Epithelial cell of esophagus (primary cell): ENCODE measurements at regions not wholly inside any gene's neighbourhood (a gene's known extent, or its start where the extent isn't known, plus 50 kb on each side); places are given as distances from the start of the nearest gene placed in this dataset.

Source experiments
- DNase-seq: peaks from one replicate; pipeline ENCODE4 v3.0.0; 2010; ENCODE audit warnings: low read depth
- H3K4me3 ChIP-seq: 2 replicates; pipeline ENCODE4 v1.5.1; 2011; ENCODE audit warnings: mild to moderate bottlenecking, low read length, control low read depth
- TF ChIP-seq, protein P1 (sequence below): IDR thresholded peaks from 2 replicates; pipeline ENCODE4 v1.5.1; 2011; ENCODE audit warnings: low read depth, mild to moderate bottlenecking, low read length, control low read depth, inconsistent platforms; ENCODE audit not compliant: insufficient read depth; ENCODE audit errors: missing control alignments

DNA sequence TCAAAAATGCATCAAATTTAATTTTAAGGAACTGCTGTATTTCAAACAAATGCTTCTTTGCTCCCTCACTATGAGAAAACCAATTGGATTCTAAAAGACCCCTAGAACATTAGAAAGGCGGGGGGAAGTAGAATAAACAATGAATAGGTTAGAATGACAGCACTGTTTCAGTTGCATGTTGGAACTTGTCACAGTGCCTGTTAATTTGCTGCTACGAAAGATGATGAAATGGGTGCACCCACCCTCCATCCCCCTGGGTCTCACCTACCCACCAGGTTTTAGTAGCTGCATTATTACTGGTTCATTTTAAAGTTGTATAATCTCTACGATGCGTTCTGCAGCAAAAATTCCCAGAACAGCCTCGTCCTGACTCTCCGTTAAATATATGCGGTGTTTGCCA, 193.0 kb upstream of the COPS8 start:
- DNase-seq, result peak; percentile 54
- TF ChIP-seq, protein P1, sequence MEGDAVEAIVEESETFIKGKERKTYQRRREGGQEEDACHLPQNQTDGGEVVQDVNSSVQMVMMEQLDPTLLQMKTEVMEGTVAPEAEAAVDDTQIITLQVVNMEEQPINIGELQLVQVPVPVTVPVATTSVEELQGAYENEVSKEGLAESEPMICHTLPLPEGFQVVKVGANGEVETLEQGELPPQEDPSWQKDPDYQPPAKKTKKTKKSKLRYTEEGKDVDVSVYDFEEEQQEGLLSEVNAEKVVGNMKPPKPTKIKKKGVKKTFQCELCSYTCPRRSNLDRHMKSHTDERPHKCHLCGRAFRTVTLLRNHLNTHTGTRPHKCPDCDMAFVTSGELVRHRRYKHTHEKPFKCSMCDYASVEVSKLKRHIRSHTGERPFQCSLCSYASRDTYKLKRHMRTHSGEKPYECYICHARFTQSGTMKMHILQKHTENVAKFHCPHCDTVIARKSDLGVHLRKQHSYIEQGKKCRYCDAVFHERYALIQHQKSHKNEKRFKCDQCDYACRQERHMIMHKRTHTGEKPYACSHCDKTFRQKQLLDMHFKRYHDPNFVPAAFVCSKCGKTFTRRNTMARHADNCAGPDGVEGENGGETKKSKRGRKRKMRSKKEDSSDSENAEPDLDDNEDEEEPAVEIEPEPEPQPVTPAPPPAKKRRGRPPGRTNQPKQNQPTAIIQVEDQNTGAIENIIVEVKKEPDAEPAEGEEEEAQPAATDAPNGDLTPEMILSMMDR, result no peak
- H3K4me3 ChIP-seq, result no peak overlapping the region

DNA sequence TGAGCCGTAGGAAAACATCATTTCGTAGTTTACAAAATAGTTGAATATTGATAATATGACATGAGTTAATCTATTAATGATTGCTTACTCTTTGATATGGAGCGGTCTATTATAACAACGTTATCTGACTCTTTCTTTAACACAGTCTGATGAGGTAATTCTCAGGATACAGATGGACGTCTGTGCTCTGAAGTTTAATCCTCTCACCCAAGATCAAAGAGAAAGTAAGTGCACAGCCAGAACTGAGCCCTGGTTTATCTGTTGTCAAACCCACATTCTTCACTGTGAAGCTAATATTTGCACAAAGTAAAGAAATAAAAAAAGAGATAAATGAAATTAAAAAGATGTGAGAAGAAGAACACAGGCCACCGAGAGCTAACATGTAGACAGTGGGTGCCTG, 190.9 kb upstream of the COPS8 start:
- TF ChIP-seq, protein P1, result no peak
- no peak overlapping the region for H3K4me3 ChIP-seq
- DNase-seq, result no peak

DNA sequence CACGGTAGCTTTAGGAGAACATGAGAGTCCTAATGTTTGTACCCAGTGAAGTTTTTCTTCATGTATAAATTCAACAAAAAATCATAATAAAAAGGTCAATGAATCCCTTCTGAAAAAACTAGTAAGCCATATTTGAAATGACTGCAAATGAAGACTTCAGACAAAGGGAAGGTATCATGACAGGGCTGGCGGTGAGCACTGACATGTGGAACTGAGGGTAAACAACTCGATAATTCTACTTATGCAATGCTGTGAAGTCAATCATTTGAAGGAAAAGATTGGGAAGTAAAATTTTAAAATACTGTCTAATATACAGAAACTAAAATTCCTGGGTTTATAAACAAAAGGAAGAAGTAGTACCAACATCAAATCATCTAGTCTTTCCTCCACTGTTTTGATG, 190.2 kb upstream of the COPS8 start:
- no peak overlapping the region for H3K4me3 ChIP-seq
- TF ChIP-seq, protein P1, result no peak
- DNase-seq, result no peak

DNA sequence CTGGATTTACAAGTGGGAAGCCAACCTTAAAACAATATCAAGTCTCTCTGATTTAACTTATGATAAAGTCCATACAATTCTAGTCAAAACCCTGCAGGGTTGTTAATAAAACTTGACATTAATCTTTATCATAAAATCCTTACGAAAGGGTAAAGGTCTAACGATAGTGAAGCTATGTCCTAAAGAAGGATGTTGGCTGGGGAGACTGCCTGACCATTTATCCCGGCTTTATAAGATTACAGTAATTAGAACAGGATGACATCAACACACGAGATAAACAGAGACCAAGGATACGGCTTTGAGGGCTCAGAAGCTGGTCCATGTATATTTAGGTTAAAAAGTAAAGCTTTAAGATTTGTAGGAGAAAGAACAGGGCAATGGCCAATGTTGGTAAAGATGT, 189.0 kb upstream of the COPS8 start:
- DNase-seq, result no peak
- TF ChIP-seq, protein P1, result no peak

DNA sequence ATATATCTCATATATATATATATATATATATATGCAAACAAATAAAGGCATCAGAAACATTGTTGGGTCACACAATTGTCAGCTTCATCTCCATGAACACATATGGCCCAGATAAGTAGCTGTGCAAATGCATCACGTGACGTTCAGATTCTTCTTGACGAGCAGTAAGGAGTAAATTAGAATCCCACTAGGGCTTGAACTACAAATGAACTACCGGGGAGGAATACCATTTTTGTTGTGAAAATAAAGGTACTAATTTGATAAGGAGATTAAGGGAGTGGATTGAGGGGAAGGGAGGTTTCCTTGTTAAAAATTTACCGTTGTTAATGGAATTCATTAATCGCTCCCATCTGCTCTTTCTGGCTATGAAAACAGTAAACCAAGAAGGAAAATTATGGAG, 186.5 kb upstream of the COPS8 start:
- no peak for DNase-seq
- TF ChIP-seq, protein P1, result no peak
- no peak overlapping the region for H3K4me3 ChIP-seq

More for the DNA sequence above, 189.0 kb upstream of the COPS8 start:
- no peak overlapping the region for H3K4me3 ChIP-seq

DNA sequence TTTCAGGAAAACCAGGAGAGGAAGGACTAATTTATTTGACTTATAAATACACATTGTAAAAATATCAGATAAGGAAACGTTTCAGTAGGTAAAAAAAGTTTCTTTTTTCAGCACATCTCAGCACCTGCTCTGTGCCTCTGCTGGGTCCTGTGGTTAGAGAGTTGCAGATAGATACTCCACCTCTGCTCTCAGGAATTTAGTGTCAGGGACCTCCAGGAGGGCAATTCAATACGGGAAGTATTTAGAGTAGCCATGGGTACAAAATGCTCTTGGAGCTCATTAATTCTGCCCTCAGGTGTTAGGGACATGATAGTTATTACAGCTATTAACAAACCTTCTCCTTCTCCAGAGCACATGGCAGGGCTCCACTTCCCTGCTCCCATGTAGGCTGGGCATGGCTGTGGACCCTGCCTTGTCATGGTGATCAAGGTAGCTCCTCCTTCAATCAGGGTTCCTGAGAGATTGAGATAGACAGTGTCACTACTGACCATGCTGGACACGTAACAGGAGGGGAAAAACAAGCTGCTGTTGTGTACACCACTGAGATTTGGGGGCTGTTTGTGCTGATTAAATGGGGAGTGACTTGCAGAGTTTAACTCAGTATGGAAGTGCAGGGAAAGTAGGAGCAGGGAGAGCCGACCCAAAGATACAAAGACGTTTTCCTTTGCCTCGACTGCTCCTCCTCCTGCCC, 185.6 kb upstream of the COPS8 start:
- no peak for DNase-seq
- H3K4me3 ChIP-seq, result no peak overlapping the region
- TF ChIP-seq, protein P1, result no peak

DNA sequence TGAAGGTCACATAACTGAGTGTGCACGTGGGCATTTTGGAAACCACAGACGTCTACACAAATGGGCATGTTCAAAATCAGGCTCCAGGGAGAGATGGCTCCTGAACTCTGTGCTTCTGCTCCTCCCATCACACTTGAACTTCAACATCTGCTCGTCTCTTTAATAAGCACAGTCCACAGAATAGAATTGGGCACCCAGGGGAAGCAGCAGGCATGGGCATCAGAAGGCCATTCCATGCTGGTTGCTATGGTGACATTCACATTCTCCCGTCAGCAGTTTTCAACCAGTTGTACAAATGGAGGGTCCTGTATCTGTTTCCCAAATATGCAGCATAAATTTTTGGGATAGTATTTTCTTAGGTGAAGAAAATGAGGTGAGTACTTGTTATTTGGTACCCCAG, 183.7 kb upstream of the COPS8 start:
- TF ChIP-seq, protein P1, result no peak
- H3K4me3 ChIP-seq, result no peak overlapping the region
- no peak for DNase-seq
